WTC11 (cell line): ENCODE measurements at regions not wholly inside any gene's neighbourhood (a gene's known extent, or its start where the extent isn't known, plus 50 kb on each side); places are given as distances from the start of the nearest gene placed in this dataset.

Experiments
- ATAC-seq: fragments of 200-7000 bp; cut with Tn5 transposase; 2 replicates; pipeline ENCODE4 v1.10.0; 2021; ENCODE audit warnings: mild to moderate bottlenecking, moderate library complexity
- CTCF ChIA-PET: fragments of 300-600 bp; sonication (Branson Sonifier 250); formaldehyde crosslinking; loops from one replicate; lab custom pipeline; 2021; ENCODE audit warnings: antibody characterized with exemption; lab: Charles Lee
- POLR2A ChIA-PET: fragments of 350-600 bp; sonication (Branson Sonifier 250); formaldehyde crosslinking; loops from one replicate; lab custom pipeline; 2021; ENCODE audit warnings: antibody characterized with exemption; lab: Charles Lee
- DNase-seq: peaks from one replicate; pipeline ENCODE4 v3.0.0; 2021; ENCODE audit warnings: low spot score
- H3K27ac Mint-ChIP-seq: 2 replicates; pipeline ENCODE4 v1.8.0; 2021; ENCODE audit warnings: mixed read lengths
- H3K27me3 Mint-ChIP-seq: 2 replicates; pipeline ENCODE4 v1.8.0; 2021; ENCODE audit warnings: low read depth, mild to moderate bottlenecking, moderate library complexity, mixed read lengths
- H3K36me3 Mint-ChIP-seq: 2 replicates; pipeline ENCODE4 v1.8.0; 2021; ENCODE audit warnings: mixed read lengths
- H3K4me1 Mint-ChIP-seq: 2 replicates; pipeline ENCODE4 v1.8.0; 2022; ENCODE audit warnings: mixed read lengths
- H3K4me3 Mint-ChIP-seq: 2 replicates; pipeline ENCODE4 v1.8.0; 2021; ENCODE audit warnings: mild to moderate bottlenecking, moderate library complexity, mixed read lengths
- H3K9me3 Mint-ChIP-seq: 2 replicates; pipeline ENCODE4 v1.8.0; 2021; ENCODE audit warnings: mixed read lengths
- ATF1 ChIP-seq: sonication (generic); formaldehyde crosslinking; IDR thresholded peaks from 2 replicates; pipeline ENCODE4 v1.8.1; 2023; ENCODE audit warnings: mild to moderate bottlenecking, moderate library complexity, missing genetic modification reagents
- ATF2 ChIP-seq: sonication (generic); formaldehyde crosslinking; IDR thresholded peaks from 2 replicates; pipeline ENCODE4 v1.8.1; 2022; ENCODE audit warnings: low read depth, missing genetic modification reagents, borderline replicate concordance
- E2F1 ChIP-seq: sonication (generic); formaldehyde crosslinking; IDR thresholded peaks from 2 replicates; pipeline ENCODE4 v1.8.0; 2022; ENCODE audit warnings: mild to moderate bottlenecking, missing genetic modification reagents
- JAZF1 ChIP-seq: fragments of 250-450 bp; sonication (Bioruptor Pico); IDR thresholded peaks from 2 replicates; pipeline ENCODE4 v1.9.0; 2021; ENCODE audit warnings: moderate library complexity, mild to moderate bottlenecking, inconsistent platforms
- KAT7 ChIP-seq: sonication (generic); formaldehyde crosslinking; IDR thresholded peaks from 2 replicates; pipeline ENCODE4 v1.8.1; 2023; ENCODE audit warnings: missing genetic modification reagents, mild to moderate bottlenecking, borderline replicate concordance
- OVOL2 ChIP-seq: fragments of 250-450 bp; sonication (Bioruptor Pico); IDR thresholded peaks from 2 replicates; pipeline ENCODE4 v1.9.0; 2021; ENCODE audit warnings: mild to moderate bottlenecking, borderline replicate concordance
- TCF7 ChIP-seq: sonication (generic); formaldehyde crosslinking; IDR thresholded peaks from 2 replicates; pipeline ENCODE4 v1.8.0; 2022; ENCODE audit warnings: mild to moderate bottlenecking, low read depth, missing genetic modification reagents, moderate library complexity
- ZNF219 ChIP-seq: sonication (generic); formaldehyde crosslinking; IDR thresholded peaks from 2 replicates; pipeline ENCODE4 v1.8.0; 2023; ENCODE audit warnings: missing genetic modification reagents, mild to moderate bottlenecking, borderline replicate concordance
- ZNF396 ChIP-seq: fragments of 250-450 bp; sonication (Bioruptor Pico); IDR thresholded peaks from 2 replicates; pipeline ENCODE4 v1.8.0; 2021; ENCODE audit warnings: mild to moderate bottlenecking, moderate library complexity, borderline replicate concordance
- ZNF416 ChIP-seq: fragments of 250-450 bp; sonication (Bioruptor Pico); IDR thresholded peaks from 2 replicates; pipeline ENCODE4 v1.9.0; 2021; ENCODE audit warnings: mild to moderate bottlenecking, inconsistent platforms
- ZNF532 ChIP-seq: fragments of 250-450 bp; sonication (Bioruptor Pico); IDR thresholded peaks from 2 replicates; pipeline ENCODE4 v1.9.0; 2021; ENCODE audit warnings: mild to moderate bottlenecking, borderline replicate concordance
- TF ChIP-seq, protein P1 (sequence below): sonication (generic); formaldehyde crosslinking; IDR thresholded peaks from 2 replicates; pipeline ENCODE4 v1.8.0; 2023; ENCODE audit warnings: mild to moderate bottlenecking, missing genetic modification reagents
- TF ChIP-seq, protein P2 (sequence below): fragments of 250-450 bp; sonication (Bioruptor Pico); IDR thresholded peaks from 2 replicates; pipeline ENCODE4 v1.9.0; 2021; ENCODE audit warnings: mild to moderate bottlenecking
- TF ChIP-seq, protein P3 (sequence below): fragments of 250-450 bp; sonication (Bioruptor Pico); IDR thresholded peaks from 2 replicates; pipeline ENCODE4 v1.8.0; 2021; ENCODE audit warnings: mild to moderate bottlenecking

GRCh38 chr1:207214453-207214852 lies 107.0 kb upstream of the CD55 start (continued):
- TF ChIP-seq, protein P1, sequence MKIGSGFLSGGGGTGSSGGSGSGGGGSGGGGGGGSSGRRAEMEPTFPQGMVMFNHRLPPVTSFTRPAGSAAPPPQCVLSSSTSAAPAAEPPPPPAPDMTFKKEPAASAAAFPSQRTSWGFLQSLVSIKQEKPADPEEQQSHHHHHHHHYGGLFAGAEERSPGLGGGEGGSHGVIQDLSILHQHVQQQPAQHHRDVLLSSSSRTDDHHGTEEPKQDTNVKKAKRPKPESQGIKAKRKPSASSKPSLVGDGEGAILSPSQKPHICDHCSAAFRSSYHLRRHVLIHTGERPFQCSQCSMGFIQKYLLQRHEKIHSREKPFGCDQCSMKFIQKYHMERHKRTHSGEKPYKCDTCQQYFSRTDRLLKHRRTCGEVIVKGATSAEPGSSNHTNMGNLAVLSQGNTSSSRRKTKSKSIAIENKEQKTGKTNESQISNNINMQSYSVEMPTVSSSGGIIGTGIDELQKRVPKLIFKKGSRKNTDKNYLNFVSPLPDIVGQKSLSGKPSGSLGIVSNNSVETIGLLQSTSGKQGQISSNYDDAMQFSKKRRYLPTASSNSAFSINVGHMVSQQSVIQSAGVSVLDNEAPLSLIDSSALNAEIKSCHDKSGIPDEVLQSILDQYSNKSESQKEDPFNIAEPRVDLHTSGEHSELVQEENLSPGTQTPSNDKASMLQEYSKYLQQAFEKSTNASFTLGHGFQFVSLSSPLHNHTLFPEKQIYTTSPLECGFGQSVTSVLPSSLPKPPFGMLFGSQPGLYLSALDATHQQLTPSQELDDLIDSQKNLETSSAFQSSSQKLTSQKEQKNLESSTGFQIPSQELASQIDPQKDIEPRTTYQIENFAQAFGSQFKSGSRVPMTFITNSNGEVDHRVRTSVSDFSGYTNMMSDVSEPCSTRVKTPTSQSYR (CRISPR knock-in tag) = no peak
- TF ChIP-seq E2F1 (CRISPR knock-in tag) = no peak

DNA sequence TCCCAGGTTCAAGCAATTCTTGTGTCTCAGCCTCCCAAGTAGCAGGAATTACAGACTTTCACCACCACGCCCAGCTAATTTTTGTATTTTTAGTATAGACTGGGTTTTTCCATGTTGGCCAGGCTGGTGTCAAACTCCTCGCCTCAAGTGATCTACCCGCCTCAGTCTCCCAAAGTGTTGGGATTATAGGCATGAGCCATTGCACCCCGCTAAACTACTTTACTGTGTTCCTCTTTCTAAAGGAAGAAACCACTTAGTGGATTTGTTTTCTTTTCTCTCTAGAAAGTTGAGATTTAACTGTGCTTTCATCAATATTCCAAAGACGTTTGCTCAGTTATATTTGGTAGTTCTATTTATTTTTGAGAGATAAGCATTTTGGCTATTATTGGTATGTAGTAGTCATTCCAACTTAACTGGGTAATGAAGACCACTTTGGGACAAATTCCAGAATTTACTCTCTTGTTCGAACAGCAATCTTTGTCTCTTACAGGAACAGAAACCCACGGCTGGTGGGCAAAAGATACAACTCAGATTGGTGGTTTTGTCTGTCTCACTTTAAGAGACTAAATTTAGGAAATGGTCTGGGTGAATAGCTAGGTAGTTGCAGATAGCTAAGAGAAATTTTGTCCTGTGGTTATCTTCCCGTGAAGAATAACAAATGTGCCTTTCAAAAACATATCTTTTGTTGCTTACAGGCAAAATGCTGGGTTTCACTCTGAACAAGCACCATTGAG lies 103.5 kb upstream of the CD55 start:
- H3K27me3 Mint-ChIP-seq = no peaks in the 10 kb centered on the region
- no peak overlapping the region for H3K4me3 Mint-ChIP-seq
- DNase-seq = no peak
- ChIA-PET POLR2A (interaction anchor here (0.6 kb wide), 1 partner anchor 420 kb away, joined by 3 read pairs; no protein-coding TSS in a partner anchor), CTCF (interaction anchor here (0.6 kb wide), 1 partner anchor 134 kb away, joined by 3 read pairs; no protein-coding TSS in a partner anchor)
- H3K27ac Mint-ChIP-seq = no peak overlapping the region
- H3K9me3 Mint-ChIP-seq = peaks cover 23% of the 10 kb centered on the region
- H3K4me1 Mint-ChIP-seq = peaks cover 23% of the 10 kb centered on the region
- peaks cover 10% of the 10 kb centered on the region for H3K36me3 Mint-ChIP-seq
- no peak for TF ChIP-seq OVOL2
- no peak for TF ChIP-seq ATF1 (CRISPR knock-in tag)
- TF ChIP-seq JAZF1 (CRISPR knock-in tag) = no peak
- TF ChIP-seq ATF2 (CRISPR knock-in tag) = no peak
- no peak for TF ChIP-seq ZNF396
- TF ChIP-seq, protein P2, sequence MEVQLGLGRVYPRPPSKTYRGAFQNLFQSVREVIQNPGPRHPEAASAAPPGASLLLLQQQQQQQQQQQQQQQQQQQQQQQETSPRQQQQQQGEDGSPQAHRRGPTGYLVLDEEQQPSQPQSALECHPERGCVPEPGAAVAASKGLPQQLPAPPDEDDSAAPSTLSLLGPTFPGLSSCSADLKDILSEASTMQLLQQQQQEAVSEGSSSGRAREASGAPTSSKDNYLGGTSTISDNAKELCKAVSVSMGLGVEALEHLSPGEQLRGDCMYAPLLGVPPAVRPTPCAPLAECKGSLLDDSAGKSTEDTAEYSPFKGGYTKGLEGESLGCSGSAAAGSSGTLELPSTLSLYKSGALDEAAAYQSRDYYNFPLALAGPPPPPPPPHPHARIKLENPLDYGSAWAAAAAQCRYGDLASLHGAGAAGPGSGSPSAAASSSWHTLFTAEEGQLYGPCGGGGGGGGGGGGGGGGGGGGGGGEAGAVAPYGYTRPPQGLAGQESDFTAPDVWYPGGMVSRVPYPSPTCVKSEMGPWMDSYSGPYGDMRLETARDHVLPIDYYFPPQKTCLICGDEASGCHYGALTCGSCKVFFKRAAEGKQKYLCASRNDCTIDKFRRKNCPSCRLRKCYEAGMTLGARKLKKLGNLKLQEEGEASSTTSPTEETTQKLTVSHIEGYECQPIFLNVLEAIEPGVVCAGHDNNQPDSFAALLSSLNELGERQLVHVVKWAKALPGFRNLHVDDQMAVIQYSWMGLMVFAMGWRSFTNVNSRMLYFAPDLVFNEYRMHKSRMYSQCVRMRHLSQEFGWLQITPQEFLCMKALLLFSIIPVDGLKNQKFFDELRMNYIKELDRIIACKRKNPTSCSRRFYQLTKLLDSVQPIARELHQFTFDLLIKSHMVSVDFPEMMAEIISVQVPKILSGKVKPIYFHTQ (CRISPR knock-in tag) = no peak
- TF ChIP-seq, all 79 proteins: peak for 0
- no peak for ATAC-seq

DNA sequence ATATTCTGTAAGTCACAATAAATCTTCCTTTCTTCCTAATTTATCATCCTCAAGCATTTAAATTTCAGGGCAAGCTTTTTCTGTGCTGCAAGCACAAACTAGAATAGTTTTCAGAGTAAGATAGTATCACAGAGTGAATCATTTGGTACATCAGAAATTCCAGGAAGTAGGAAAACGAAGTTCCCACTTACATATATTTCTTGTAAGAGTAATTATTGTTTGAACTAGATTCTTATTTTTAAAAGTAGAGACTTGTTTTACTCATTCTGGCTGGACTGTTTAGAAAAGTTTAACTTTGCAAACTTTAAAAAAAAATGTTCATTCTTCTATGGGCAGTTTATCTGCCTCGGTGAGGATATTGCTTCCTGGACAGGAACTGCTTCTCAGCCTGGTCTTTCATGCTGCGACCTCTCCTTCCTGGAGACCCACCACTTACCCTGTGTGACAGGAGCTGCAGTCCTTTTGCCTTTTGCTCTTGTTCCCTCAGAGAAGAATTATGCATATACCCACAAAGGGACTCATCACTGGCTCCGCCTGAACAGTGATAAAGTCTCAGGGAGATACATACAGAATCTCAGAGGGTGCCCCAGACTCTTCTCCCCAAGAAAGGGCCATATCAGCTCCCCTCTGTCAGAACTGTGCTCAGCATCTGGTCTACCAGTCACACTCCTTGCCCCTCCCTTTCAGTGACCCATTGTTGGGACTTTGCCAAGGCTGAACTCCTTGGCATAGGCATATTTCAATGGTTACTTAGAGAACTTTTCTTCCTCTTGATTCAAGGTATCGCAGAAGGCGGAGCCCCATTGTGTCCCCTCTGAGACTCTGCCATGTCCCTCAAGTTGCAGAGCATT lies 102.7 kb upstream of the CD55 start:
- no peak overlapping the region for H3K27ac Mint-ChIP-seq
- no peak for ATAC-seq
- POLR2A ChIA-PET = no interaction called here
- H3K4me3 Mint-ChIP-seq = no peak overlapping the region
- peaks cover 10% of the 10 kb centered on the region for H3K36me3 Mint-ChIP-seq
- no peaks in the 10 kb centered on the region for H3K27me3 Mint-ChIP-seq
- CTCF ChIA-PET = interaction anchor here (0.6 to 2.0 kb wide), 3 partner anchors 40 to 606 kb away, joined by 3 to 5 read pairs (median 4); partner anchors contain the start of gene EIF2D
- peaks cover 18% of the 10 kb centered on the region for H3K9me3 Mint-ChIP-seq
- DNase-seq = no peak
- peaks cover 23% of the 10 kb centered on the region for H3K4me1 Mint-ChIP-seq
- TF ChIP-seq KAT7 (CRISPR knock-in tag) = no peak
- no peak for TF ChIP-seq E2F1 (CRISPR knock-in tag)
- no peak for TF ChIP-seq ZNF416
- TF ChIP-seq TCF7 (CRISPR knock-in tag) = no peak
- TF ChIP-seq, protein P3, sequence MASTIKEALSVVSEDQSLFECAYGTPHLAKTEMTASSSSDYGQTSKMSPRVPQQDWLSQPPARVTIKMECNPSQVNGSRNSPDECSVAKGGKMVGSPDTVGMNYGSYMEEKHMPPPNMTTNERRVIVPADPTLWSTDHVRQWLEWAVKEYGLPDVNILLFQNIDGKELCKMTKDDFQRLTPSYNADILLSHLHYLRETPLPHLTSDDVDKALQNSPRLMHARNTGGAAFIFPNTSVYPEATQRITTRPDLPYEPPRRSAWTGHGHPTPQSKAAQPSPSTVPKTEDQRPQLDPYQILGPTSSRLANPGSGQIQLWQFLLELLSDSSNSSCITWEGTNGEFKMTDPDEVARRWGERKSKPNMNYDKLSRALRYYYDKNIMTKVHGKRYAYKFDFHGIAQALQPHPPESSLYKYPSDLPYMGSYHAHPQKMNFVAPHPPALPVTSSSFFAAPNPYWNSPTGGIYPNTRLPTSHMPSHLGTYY = no peak
- no peak for TF ChIP-seq ZNF532
- TF ChIP-seq ZNF219 (CRISPR knock-in tag) = no peak
